ENCODE measurements at regions not wholly inside any gene's neighbourhood (a gene's known extent, or its start where the extent isn't known, plus 50 kb on each side); places are given as distances from the start of the nearest gene placed in this dataset.

GRCh38 chr1:73105755-73106154, 823.4 kb upstream of the NEGR1 start:
- TF ChIP-seq CTCF (IDR thresholded peaks at IDR 0.05; ENCODE audit: low read length) (no peak), EZH2 (IDR thresholded peaks at IDR 0.05; ENCODE audit: borderline replicate concordance, low read length) (no peak)

Data from OCI-LY1 (cell line).